Fibroblast of pulmonary artery (primary cell): ENCODE measurements at regions not wholly inside any gene's neighbourhood (a gene's known extent, or its start where the extent isn't known, plus 50 kb on each side); places are given as distances from the start of the nearest gene placed in this dataset.

ENCODE experiments used
- DNase-seq: peaks from one replicate; pipeline ENCODE4 v3.0.0-alpha.2; 2010; ENCODE audit warnings: low read depth
- H3K4me3 ChIP-seq: replicated peaks from 2 replicates; pipeline ENCODE4 v1.5.1; 2011; ENCODE audit warnings: low read depth, mild to moderate bottlenecking, control low read depth, low read length, moderate library complexity
- TF ChIP-seq, protein P1 (sequence below): IDR thresholded peaks from 2 replicates; pipeline ENCODE4 v1.5.1; 2011; ENCODE audit warnings: mild to moderate bottlenecking, control low read depth, low read length, inconsistent platforms; ENCODE audit errors: missing control alignments

DNA sequence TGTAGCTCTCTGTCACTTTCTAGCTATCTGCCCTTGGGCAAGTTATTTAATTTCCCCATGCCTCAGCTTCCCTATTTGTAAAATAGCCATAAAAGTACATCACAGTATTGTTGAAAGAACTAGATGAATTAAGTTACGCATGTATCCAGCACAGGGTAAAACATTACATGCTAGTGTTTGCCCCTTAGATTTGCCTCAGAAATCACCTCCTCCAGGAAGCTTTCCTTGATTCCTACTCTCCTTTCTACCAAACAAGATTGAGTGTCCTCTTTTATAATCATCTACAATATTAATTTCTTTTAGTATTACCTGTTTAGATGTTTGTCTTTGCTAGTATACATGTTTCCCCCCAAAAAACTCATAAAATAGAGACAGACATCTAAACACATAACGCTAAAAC is 369.5 kb downstream of the GBA3 start:
- no peak for DNase-seq
- H3K4me3 ChIP-seq = no peak overlapping the region
- TF ChIP-seq, protein P1, sequence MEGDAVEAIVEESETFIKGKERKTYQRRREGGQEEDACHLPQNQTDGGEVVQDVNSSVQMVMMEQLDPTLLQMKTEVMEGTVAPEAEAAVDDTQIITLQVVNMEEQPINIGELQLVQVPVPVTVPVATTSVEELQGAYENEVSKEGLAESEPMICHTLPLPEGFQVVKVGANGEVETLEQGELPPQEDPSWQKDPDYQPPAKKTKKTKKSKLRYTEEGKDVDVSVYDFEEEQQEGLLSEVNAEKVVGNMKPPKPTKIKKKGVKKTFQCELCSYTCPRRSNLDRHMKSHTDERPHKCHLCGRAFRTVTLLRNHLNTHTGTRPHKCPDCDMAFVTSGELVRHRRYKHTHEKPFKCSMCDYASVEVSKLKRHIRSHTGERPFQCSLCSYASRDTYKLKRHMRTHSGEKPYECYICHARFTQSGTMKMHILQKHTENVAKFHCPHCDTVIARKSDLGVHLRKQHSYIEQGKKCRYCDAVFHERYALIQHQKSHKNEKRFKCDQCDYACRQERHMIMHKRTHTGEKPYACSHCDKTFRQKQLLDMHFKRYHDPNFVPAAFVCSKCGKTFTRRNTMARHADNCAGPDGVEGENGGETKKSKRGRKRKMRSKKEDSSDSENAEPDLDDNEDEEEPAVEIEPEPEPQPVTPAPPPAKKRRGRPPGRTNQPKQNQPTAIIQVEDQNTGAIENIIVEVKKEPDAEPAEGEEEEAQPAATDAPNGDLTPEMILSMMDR = no peak

DNA sequence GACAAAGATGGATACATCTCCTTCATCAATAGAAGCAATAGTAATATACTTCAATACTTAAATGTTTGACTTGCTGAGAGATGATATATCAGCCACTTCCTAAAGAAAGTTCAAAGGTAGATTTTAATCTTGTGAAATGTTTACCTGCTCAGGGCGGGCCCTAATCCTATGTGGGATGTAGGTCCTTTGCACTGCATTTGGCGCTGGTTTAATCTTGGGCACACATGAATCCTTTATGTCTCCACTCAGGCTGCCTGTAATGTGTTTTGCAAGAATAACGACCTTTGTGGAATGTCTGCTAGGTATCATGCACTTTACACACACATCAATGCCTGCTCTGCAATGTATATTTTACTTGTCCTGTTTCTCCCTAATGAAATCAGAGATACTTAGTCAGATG is 368.7 kb downstream of the GBA3 start:
- TF ChIP-seq, protein P1 = no peak
- H3K4me3 ChIP-seq = no peak overlapping the region

DNA sequence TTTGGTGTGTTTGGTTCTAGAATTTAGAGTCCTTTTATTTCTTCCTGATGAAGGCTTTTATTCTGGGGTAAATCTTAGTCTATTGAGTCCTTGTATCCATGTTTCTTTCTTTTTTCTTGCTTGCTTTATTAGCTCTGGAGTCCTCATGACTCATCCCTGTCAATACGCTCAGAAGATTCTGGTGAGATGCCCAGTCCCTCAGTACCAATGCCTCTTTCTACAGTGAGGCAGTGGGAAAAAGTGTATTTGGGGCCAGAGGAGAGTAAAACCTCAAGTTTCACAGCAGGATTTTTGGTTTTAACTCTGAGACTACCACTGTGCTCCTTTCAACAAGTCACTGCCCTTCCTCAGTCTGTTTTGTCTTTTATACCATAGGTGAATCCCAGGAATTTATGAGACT is 368.0 kb downstream of the GBA3 start:
- TF ChIP-seq, protein P1 = no peak
- no peak for DNase-seq
- no peak overlapping the region for H3K4me3 ChIP-seq

More for the DNA sequence above, 368.7 kb downstream of the GBA3 start:
- DNase-seq = no peak

DNA sequence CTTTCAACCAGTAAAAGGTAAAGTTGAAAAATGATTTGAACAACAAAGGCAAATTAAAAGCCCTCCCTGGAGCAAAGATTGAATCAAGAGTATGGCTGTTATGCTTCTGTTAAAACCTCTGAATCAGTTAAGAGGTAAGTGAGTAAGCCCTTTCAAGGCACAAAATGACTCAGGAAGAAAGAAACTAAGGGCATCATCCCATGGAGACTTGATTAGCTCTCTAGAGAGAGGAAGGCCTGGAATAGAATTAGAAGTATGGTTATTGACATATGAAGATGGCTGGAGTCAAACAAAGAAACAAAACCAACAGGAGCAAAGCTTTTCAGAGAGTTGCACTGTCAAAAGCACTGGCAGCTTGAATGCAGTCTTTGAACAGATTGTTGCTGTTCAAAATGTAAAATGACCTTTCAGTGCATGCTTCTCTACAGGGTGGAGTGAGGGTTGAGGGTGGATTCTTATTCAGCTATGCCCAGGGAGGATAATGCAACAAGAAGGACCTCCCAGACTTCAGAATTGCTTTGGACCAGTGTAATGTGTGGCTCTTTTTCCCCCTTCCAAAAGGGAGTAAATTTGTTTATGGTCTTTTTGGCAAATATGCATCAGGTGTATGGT is 365.5 kb downstream of the GBA3 start:
- TF ChIP-seq, protein P1 = no peak
- DNase-seq = no peak

DNA sequence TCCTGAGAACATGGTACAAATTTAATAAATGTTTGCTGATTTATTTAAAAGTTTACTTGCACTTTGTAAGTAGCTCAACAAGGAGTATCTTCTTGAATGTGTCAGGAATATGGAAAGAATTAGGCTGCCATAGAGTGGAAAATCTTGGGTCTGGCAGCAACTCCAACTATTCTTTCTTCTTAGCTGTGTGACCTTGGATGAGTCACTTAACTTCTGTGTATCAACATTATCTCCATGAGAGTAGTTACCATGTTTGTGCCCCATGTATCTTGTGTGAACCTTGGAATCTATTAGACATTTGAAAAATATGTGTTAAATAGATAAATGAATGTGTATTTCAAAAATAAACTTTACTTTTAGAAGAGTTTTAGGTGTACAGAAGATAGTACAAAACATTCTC is 348.8 kb downstream of the GBA3 start:
- H3K4me3 ChIP-seq = no peak overlapping the region
- DNase-seq = no peak
- TF ChIP-seq, protein P1 = no peak

More for the DNA sequence above, 365.5 kb downstream of the GBA3 start:
- no peak overlapping the region for H3K4me3 ChIP-seq

DNA sequence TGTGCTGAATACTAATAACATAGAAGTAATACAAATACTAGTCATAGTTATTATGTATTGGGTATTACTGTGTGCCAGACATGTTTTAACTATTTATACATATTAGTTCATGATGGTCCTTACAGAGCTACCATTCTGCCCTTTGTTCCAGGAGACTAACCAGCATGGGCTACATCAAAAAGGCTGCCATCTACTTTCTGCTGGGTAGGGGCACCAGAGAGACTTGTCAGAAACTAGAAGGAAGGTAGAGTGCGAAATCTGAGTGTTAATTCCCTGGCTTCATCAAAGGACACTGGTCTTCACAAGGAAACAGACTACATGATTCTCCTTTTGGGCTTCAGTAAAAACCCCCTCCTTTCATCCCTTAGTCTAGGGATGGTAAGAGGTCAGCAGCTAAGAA is 347.8 kb downstream of the GBA3 start:
- DNase-seq = no peak
- H3K4me3 ChIP-seq = no peak overlapping the region
- TF ChIP-seq, protein P1 = no peak

DNA sequence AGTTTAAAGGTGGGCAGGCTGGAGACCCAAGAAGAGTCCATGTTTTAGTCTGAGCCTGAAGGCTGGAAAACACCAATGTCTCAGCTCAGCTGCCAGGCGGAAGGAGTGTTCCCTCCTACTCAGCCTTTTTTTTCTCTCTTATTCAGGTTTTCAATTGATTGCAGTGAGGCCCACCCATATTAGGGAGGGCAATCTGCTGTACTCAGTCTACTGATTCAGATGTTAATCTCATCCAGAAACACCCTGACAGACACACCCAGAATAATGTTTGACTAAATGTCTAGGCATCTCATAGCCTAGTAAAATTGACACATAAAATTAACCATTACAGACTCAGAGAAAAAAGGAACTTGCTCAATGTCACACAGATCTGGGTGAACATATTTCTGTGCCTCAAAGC is 347.1 kb downstream of the GBA3 start:
- TF ChIP-seq, protein P1 = no peak
- H3K4me3 ChIP-seq = no peak overlapping the region
- no peak for DNase-seq
